GM18502 (cell line): ENCODE measurements at regions not wholly inside any gene's neighbourhood (a gene's known extent, or its start where the extent isn't known, plus 50 kb on each side); places are given as distances from the start of the nearest gene placed in this dataset.

ENCODE experiments used
- ATAC-seq: cut with Tn5 transposase; IDR thresholded peaks from one replicate; pipeline ENCODE4 v1.9.1; 2021; ENCODE audit warnings: mild to moderate bottlenecking; ENCODE audit not compliant: unreplicated experiment, poor library complexity

- no peak for ATAC-seq
These were observed 330.1 kb downstream of the MYCN start for GRCh38 chr2:16270441-16270840.

GRCh38 chr2:16268301-16269000 is 328.1 kb downstream of the MYCN start:
- no peak for ATAC-seq

- no peak for ATAC-seq
These were observed 326.2 kb downstream of the MYCN start for GRCh38 chr2:16266571-16266970.

GRCh38 chr2:16264931-16265540 is 324.7 kb downstream of the MYCN start:
- ATAC-seq, result no peak

GRCh38 chr2:16264491-16264890 is 324.1 kb downstream of the MYCN start:
- no peak for ATAC-seq

GRCh38 chr2:16263241-16263890 is 323.0 kb downstream of the MYCN start:
- no peak for ATAC-seq

GRCh38 chr2:16262526-16263178 is 322.3 kb downstream of the MYCN start:
- ATAC-seq, result no peak

GRCh38 chr2:16261791-16262190 is 321.4 kb downstream of the MYCN start:
- no peak for ATAC-seq

- ATAC-seq, result no peak
These were observed 320.7 kb downstream of the MYCN start for GRCh38 chr2:16261071-16261470.

GRCh38 chr2:16260041-16260830 is 319.9 kb downstream of the MYCN start:
- ATAC-seq, result no peak

- ATAC-seq, result no peak
These were observed 318.7 kb downstream of the MYCN start for GRCh38 chr2:16259010-16259409.

GRCh38 chr2:16258350-16258749 is 318.0 kb downstream of the MYCN start:
- no peak for ATAC-seq

GRCh38 chr2:16257322-16258028 is 317.1 kb downstream of the MYCN start:
- no peak for ATAC-seq

GRCh38 chr2:16256601-16257321 is 316.4 kb downstream of the MYCN start:
- no peak for ATAC-seq

GRCh38 chr2:16255120-16255519 is 314.8 kb downstream of the MYCN start:
- ATAC-seq, result no peak

GRCh38 chr2:16254356-16254965 is 314.1 kb downstream of the MYCN start:
- no peak for ATAC-seq

GRCh38 chr2:16253291-16253690 is 312.9 kb downstream of the MYCN start:
- no peak for ATAC-seq

- ATAC-seq, result no peak
These were observed 312.5 kb downstream of the MYCN start for GRCh38 chr2:16252891-16253290.

- no peak for ATAC-seq
These were observed 311.9 kb downstream of the MYCN start for GRCh38 chr2:16252251-16252650.
